ENCODE measurements at regions not wholly inside any gene's neighbourhood (a gene's known extent, or its start where the extent isn't known, plus 50 kb on each side); places are given as distances from the start of the nearest gene placed in this dataset.
"Not testable (repeated sequence)": the region's sequence is repeated elsewhere in the genome, so short reads cannot be mapped to it uniquely, and the experiment has no call there.

- DNase-seq (ENCODE audit: low spot score) = no peak
Observed at GRCh38 chr14:56422221-56422620, 157.4 kb upstream of the TMEM260 start.

DNA sequence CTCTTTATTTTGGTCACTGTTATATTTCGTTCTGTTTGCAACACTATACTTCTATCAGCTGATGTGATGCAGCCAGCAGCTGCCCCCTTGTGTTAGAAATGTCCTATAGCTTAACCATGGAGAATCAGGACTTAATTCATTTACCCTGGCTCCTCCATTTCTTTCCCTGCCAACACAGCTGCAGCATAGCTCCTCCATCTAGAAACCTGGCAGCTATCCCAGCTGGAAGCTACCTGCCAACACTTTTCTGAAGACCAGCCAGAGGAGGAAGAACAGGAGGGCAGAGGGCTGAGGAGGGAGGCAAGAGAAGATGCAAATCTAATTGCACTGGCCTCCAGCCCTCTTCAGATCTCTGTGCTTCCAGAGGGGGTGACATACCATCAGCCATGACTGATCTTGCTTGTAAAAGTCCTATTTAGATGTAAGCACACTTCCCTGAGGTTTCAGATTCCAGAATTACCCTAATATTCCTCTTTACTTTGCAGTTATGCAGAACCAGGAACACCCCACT is 156.8 kb upstream of the TMEM260 start:
- DNase-seq (ENCODE audit: low spot score) = peak; percentile 90

GRCh38 chr14:56423544-56423943 is 156.1 kb upstream of the TMEM260 start:
- DNase-seq (ENCODE audit: low spot score) = no peak

DNA sequence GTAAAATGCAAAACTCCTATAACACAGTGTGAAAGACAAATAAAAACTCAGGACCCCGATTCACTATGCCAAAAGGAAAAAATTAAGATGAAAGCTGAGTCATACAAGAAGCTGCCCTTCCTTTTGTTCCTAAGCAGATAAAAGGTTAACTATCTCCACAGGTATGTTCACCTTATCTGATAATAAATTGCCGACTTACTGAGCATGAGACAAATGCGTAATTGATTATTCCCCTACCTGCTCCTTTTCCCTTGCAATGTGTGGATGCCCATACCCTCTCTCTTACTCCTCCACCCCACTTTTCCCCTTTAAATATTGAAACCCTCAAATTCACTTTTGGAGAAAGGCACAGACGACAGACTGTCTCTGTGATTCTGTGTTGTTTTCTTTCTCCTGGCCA is 148.6 kb upstream of the TMEM260 start:
- DNase-seq (ENCODE audit: low spot score) = no peak

DNA sequence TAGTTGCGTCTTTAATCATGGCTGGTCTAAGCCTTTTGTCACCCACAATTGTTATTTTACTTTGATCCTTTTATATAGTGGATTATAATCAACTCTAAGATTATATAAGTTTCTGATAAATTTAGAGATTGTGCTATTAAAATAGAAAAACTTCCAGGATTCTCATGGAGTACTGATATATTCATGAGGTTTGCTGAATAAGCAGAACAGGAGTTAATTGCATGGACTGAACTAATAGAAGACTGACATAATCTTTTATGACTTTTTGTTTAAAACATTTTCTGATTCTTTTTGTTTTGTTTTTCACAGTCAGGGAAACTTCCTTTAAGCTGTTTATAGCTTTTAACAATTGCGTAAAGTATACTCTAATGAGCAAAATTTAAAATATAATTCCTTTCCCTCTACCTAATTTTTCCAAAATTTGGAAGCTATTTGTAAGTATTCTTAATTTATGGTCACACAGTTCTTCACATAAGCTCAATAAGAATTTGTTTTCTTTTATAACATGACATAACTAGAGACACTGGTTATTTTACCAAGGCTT is 129.9 kb upstream of the TMEM260 start:
- no peak for DNase-seq (ENCODE audit: low spot score)

DNA sequence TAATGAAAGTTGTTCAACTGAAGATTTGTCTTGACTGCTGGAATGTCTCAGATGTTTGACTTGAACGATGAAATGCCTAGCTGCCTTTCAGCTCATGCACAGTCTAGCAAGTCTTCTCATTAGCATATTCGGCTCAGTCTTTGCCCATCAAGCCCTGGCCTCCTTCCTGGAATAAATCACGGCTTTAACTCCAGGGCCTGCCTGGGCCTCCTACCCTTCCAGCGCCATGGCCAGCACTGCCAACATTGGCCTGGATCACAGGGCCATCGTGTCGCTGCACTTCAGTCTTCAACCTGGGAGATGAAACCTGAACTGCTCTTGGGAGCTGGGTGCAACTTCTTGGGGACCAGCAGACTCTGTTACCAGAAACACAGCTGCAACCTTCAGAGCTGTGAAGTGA is 126.7 kb upstream of the TMEM260 start:
- no peak for DNase-seq (ENCODE audit: low spot score)

DNA sequence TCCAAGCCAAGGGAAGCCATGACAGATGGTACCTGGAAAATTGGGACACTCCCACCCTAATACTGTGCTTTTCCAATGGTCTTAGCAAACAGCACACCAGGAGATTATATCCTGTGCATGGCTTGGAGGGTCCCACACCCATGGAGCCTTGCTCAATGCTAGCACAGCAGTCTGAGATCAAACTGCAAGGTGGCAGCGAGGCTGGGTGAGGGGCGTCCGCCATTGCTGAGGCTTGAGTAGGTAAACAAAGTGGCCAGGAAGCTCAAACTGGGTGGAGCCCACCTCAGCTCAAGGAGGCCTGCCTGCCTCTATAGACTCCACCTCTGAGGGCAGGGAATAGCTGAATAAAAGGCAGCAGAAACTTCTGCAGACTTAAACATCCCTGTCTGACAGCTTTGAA is 124.9 kb upstream of the TMEM260 start:
- not testable (repeated sequence) for DNase-seq (ENCODE audit: low spot score)

- no peak for DNase-seq (ENCODE audit: low spot score)
Observed at GRCh38 chr14:56460469-56460868, 119.1 kb upstream of the TMEM260 start.

DNA sequence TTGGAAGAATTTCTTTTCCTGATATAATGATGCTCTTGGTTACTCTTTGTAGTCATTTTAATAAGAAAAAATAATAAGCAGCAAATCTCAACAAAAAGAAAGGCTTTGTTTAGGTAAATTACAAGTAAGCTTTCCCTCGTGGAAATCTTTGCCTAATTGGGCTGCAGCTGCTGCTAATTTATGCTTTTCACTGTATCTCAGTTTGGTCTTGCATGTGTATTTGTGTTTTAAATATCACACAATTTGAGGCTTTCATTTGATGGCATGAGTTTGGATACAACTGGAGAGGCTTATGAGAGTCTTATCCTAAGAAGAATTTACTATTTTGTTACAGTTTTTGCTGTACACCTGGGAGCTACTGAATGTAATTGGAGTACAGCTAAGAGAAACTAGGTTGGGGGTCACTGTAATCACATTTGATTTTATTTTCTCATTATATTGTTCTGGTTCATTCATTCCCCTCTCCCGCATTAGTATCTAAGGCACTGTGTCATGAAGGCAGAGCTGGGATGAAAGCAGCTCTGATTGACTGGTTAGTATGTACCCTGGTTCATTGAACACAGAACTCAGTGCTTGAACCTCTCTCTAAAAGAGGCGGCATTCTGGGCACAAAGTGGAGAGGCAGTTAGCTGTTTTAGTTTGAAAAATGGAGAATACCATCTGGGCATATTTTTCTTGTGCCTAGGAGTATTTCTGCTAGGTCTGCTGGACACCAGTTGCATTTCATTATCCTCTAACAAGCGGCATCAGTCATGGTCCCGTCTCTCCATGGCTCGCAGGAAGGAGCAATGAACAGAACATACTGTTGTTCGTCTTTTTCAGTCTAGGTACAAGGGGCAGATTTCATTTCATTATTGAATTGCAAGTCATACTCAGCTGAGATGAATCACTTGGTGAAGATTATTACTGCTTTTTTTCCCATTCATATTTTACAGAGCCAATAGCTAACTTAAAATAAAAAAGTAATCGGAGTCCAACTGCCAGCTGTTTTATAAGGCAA is 118.0 kb upstream of the TMEM260 start:
- DNase-seq (ENCODE audit: low spot score) = no peak

DNA sequence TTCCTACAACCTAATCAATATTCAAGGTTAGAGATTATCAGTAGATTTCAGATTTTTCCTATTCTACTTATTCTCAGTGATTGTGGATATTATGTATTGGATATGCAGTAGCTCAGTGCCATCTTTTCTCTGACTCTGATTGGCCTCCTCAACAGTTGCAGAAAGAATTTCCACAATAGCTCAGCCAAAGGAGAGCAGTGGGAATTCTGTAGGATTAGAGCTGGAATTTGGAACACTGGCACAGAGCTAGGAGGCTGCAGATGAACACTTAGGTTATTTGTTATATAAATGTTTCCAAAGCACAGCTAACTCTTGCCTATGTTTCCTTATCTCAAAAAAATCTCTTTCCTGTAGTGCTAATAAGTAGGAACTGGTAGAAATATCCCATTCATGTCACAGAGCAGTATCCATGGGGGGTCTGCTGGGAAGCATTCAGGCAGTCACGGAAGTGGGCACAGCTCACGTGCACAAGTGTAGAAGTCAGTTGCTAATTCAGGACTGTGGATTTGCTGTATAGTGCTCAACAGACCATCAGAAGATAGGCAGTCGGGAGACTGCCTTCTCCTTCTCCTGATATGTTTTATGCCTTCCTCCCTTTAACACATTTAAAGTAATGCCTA is 116.2 kb upstream of the TMEM260 start:
- no peak for DNase-seq (ENCODE audit: low spot score)

DNA sequence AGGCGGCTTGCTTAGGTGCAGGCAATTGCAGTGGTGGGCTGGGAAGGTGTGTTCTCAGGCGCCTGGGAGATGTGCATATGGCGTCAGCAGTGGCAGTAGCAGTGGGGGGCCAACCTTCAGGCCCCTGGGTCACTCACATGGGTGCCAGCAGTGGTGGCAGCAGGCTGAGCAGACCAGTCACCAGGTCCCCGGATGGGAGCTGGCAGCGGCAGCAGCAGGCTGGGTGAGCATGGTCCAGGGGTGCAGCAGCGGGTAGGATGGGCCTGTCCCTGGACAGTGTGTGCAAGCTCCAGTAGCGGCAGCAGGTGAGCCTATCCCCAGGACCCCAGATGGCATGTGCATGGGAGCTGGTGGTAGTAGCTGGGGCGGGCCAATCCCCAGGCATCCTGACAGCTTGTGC is 108.5 kb upstream of the TMEM260 start:
- no peak for DNase-seq (ENCODE audit: low spot score)

- DNase-seq (ENCODE audit: low spot score) = peak; percentile 66
Observed at GRCh38 chr14:56474419-56475022, 105.1 kb upstream of the TMEM260 start.

GRCh38 chr14:56482310-56482911 is 97.2 kb upstream of the TMEM260 start:
- DNase-seq (ENCODE audit: low spot score) = peak; percentile 24

DNA sequence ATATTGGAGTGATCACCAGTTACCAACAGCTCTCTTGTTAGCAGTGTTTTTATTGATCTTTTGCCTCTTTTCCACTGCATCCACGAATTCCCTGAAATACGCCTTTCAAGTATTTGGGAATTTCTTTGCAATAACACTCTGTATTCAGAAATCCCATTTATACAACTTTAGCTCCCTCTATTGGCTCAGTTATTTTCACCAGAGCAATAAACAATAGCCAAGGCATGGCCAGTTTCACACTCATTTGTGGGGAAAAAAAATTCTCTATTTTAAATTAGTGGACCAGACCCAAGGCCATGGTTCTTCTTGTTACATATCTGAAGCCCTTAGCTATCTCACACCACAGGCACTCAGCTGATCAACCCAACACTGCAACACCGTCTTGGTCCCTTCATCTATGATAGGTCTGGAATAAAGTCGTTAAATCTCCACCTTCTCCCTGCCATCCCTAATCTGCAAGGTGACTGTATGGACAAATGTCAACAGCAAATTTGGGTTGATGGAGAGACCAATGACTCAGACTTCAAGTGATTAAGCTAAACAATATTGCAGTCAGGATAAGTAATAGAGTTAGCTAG is 92.4 kb upstream of the TMEM260 start:
- DNase-seq (ENCODE audit: low spot score) = peak; percentile 28

DNA sequence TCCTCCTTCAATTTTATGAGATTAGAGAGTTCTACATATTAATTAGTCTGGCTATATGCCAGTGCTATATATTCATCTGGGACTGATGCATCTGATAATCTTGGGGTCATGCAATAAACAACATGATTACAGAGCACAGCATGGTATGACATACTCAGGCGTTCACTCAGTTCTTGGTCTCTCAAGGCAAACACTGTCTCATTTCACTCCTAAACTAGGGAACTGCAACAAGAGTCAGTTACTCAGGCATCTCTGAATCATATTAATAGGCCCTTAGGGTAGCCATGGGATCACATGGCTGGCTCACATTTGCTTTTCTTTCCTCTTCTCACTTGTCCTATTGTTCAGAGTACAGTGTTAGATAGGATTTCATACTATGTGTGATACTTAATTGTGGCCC is 91.8 kb upstream of the TMEM260 start:
- no peak for DNase-seq (ENCODE audit: low spot score)

DNA sequence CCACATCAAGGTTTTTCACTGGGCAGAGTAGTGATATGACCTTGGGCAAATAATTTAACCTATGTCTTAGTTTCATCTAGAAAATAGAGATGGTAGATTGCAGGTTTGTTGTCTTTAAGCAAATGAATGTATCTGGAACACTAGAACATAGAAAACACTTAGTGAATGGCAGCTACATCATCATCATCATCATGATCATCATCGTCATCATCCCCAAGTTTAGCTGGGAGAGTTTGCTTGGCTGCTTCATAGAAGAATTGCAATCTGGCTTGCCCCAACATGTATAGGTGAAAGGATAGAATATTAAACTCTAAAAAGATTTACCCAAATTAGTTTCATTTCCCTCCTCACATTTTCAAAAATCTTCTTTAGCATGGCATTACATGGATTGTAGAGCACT is 91.3 kb upstream of the TMEM260 start:
- DNase-seq (ENCODE audit: low spot score) = no peak

- DNase-seq (ENCODE audit: low spot score) = peak; percentile 61
Observed at GRCh38 chr14:56490379-56490778, 89.2 kb upstream of the TMEM260 start.

DNA sequence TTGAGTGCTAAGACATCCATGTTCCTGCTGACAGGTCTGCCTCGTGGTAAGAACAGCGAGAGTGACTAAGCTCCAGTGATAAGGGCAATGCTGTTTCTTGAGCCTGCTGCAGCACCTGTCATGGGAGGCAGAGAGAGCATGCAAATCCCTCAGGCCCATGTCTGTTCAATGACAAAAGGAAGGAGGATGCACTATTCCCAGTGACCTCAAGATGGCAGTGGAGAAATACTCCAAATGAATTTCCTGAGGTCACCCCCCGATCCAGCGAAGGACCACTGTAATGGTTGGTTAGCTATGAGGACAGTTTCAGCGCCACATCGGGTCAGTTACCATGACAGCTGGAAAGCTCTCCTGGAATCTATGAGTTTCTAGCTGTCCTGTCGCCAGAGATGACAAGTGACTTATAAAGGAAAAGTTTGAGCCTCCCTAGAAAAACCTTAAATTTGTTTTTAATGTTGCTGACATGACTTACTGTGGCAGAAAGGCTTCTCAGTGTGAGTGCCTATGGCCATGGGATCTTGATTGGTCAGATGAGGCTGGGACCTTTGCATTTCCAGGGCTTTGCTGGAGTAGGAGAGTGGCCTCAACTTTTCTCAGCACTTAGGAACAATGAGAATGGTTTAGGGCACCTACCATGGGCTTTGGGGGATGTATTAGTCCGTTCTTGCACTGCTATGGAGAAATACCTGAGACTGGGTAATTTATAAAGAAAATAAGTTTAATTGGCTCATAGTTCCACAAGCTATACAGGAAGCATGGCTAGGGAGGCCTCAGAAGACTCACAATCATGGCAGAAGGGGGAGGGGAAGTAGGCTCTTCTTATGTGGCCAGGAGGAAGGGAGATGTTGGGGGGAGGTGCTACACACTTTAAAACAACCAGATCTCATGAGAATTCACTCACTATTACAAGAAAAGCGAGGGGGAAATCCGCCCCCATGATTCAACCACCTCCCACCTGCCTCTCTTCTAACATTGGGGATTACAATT is 88.0 kb upstream of the TMEM260 start:
- DNase-seq (ENCODE audit: low spot score) = peak; percentile 85

DNA sequence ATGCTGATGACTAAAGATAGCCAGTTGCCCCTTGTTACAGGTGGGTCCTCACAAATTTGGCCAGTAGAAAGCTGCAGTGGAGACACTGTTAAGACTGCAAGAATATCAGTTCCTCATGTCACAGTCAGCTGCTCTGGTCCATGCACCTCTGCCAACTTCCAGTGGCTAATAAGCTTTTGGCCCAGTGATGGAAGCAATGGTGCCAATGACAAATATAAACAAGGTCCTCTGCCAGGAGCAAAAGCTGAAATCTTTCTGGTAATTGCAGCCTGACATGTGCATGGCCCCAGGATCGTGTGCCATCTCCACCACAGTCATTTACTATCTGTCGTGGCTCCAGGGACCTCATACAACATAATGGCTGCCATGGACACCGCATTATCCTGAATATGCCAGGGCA is 85.4 kb upstream of the TMEM260 start:
- DNase-seq (ENCODE audit: low spot score) = peak; percentile 63

DNA sequence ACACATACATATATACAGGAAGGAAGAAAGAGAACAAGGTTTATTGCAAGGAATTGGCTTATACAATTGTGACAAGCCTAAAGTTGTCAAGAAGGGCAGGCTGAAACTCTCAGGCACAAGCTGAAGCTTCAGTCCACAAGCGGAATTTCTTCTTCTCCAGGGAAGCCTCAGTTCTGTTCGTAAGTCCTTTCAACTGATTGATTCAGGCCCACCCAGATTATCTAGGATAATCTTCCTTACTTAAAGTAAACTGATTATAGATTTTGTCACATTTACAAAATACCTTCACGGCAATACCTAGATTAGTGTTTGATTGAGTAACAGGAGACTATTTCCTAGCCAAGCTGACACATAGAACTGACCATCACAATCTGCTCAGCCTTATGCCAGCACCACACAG is 81.5 kb upstream of the TMEM260 start:
- DNase-seq (ENCODE audit: low spot score) = no peak
